ENCODE measurements at regions not wholly inside any gene's neighbourhood (a gene's known extent, or its start where the extent isn't known, plus 50 kb on each side); places are given as distances from the start of the nearest gene placed in this dataset.

- TF ChIP-seq, protein P1, sequence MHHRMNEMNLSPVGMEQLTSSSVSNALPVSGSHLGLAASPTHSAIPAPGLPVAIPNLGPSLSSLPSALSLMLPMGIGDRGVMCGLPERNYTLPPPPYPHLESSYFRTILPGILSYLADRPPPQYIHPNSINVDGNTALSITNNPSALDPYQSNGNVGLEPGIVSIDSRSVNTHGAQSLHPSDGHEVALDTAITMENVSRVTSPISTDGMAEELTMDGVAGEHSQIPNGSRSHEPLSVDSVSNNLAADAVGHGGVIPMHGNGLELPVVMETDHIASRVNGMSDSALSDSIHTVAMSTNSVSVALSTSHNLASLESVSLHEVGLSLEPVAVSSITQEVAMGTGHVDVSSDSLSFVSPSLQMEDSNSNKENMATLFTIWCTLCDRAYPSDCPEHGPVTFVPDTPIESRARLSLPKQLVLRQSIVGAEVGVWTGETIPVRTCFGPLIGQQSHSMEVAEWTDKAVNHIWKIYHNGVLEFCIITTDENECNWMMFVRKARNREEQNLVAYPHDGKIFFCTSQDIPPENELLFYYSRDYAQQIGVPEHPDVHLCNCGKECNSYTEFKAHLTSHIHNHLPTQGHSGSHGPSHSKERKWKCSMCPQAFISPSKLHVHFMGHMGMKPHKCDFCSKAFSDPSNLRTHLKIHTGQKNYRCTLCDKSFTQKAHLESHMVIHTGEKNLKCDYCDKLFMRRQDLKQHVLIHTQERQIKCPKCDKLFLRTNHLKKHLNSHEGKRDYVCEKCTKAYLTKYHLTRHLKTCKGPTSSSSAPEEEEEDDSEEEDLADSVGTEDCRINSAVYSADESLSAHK (tag by site-specific recombination; IDR thresholded peaks at IDR 0.05): no peak
- no peak for TF ChIP-seq SCRT1 (tag by site-specific recombination; IDR thresholded peaks at IDR 0.05; ENCODE audit: borderline replicate concordance)
- no peak for TF ChIP-seq ZNF133 (tag by site-specific recombination; IDR thresholded peaks at IDR 0.05)
- no peak for TF ChIP-seq ZNF302 (tag by site-specific recombination; IDR thresholded peaks at IDR 0.05; ENCODE audit: low read depth)
Measured at GRCh38 chr4:155535802-155536454, 130.7 kb upstream of the GUCY1A1 start (continued).

DNA sequence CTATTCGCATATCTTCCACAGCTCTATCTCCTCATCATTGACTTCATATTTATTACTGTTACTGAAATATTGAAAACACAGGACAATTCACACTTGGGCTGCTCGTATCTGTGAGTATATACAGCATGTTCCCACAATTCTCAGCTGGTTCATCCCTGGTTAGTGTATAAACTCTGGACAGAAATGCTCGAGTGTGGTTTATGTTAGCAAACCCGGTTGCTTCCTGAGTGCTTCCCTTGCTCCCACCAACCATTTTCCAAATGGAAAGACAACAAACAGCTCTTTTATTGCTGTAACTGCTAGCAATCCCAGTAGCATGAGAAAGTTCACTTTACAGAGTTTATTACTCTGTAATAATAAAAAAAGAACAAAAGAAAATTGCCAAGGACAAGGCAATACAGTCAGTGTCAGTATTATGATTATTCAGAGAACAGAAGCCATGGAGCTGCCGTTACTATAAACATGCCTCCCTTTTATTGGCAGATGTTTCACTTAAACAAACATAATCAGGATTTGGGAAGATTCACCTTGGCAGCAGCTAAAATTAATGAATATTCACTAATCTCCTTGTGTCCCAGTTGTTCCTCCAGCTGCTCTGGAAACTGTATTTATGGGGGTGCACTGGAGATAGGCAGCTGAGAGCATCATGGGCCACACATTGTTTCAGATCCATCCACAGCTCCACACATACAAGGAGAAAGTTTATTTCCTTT, 134.1 kb upstream of the GUCY1A1 start:
- H3K9me3 ChIP-seq (ENCODE audit: control insufficient read depth, insufficient read depth, low read depth, low read length): no peaks in the 10 kb centered on the region
- H3K4me3 ChIP-seq (ENCODE audit: low read depth, low read length): no peak overlapping the region
- no peaks in the 10 kb centered on the region for H3K4me1 ChIP-seq (ENCODE audit: control insufficient read depth, insufficient read depth, low read length)
- no peak overlapping the region for H3K27ac ChIP-seq (ENCODE audit: extremely low read depth, low read depth, low read length)
- ChIA-PET CTCF (interaction anchor here (0.5 to 0.6 kb wide), 2 partner anchors 19 to 24 kb away, joined by 3 to 4 read pairs; no protein-coding TSS in a partner anchor), POLR2A (no interaction called here)
- no peaks in the 10 kb centered on the region for H3K36me3 ChIP-seq (ENCODE audit: control insufficient read depth in 2 of 2, insufficient read depth in 1 of 2, low read length in 2 of 2)
- TF ChIP-seq KLF1 (tag by site-specific recombination; IDR thresholded peaks at IDR 0.05): no peak
- no peak for TF ChIP-seq ZNF140 (tag by site-specific recombination; IDR thresholded peaks at IDR 0.05)
- no peak for TF ChIP-seq ZBTB7A (tag by site-specific recombination; IDR thresholded peaks at IDR 0.05; ENCODE audit: low read depth)
- TF ChIP-seq ZFP37 (tag by site-specific recombination; IDR thresholded peaks at IDR 0.05): no peak
- TF ChIP-seq ZNF837 (tag by site-specific recombination; IDR thresholded peaks at IDR 0.05): no peak
- TF ChIP-seq PRDM1 (tag by site-specific recombination; IDR thresholded peaks at IDR 0.05): no peak
- TF ChIP-seq KLF16 (tag by site-specific recombination; IDR thresholded peaks at IDR 0.05): no peak
- TF ChIP-seq ZNF791 (tag by site-specific recombination; IDR thresholded peaks at IDR 0.05): no peak
- TF ChIP-seq ZNF155 (tag by site-specific recombination; IDR thresholded peaks at IDR 0.05): no peak
- no peak for TF ChIP-seq ZNF792 (tag by site-specific recombination; IDR thresholded peaks at IDR 0.05)
- TF ChIP-seq TSHZ1 (tag by site-specific recombination; IDR thresholded peaks at IDR 0.05; ENCODE audit: borderline replicate concordance): no peak
- TF ChIP-seq ZNF133 (tag by site-specific recombination; IDR thresholded peaks at IDR 0.05): no peak

DNA sequence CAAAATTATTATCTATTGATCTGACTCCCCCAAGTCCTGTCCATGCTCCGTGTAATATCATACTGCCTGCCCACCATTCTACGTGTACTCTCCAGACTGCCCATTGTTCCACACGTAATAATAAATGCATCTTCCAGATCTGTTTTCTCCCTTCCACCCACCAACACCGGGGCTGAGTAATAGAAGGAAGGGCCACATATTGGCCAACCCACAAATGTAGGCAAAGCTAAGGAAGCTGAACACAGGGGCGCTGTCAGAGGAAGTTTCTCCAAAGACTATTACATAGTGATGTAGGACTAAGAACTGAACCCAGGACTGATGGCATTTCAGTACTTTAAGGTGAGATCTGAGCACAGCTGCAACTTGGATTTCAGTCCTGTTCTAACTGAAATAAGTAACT, 135.8 kb upstream of the GUCY1A1 start:
- Histone ChIP-seq H3K27ac (ENCODE audit: extremely low read depth, low read depth, low read length) (no peak overlapping the region), H3K4me1 (ENCODE audit: control insufficient read depth, insufficient read depth, low read length) (no peaks in the 10 kb centered on the region), H3K36me3 (ENCODE audit: control insufficient read depth in 2 of 2, insufficient read depth in 1 of 2, low read length in 2 of 2) (no peaks in the 10 kb centered on the region), H3K4me3 (ENCODE audit: low read depth, low read length) (no peak overlapping the region), H3K9me3 (ENCODE audit: control insufficient read depth, insufficient read depth, low read depth, low read length) (no peaks in the 10 kb centered on the region)
- ChIA-PET CTCF (interaction anchor here (1.0 kb wide), 1 partner anchor 256 kb away, joined by 4 read pairs; no protein-coding TSS in a partner anchor), POLR2A (no interaction called here)
- TF ChIP-seq ZNF133 (tag by site-specific recombination; IDR thresholded peaks at IDR 0.05) (no peak), ZNF768 (tag by site-specific recombination; IDR thresholded peaks at IDR 0.05) (no peak), ZNF791 (tag by site-specific recombination; IDR thresholded peaks at IDR 0.05) (no peak), ZNF404 (tag by site-specific recombination; IDR thresholded peaks at IDR 0.05) (no peak), ZNF701 (tag by site-specific recombination; IDR thresholded peaks at IDR 0.05) (no peak), FEZF1 (tag by site-specific recombination; IDR thresholded peaks at IDR 0.05) (no peak), ZNF140 (tag by site-specific recombination; IDR thresholded peaks at IDR 0.05) (no peak), ZNF19 (tag by site-specific recombination; IDR thresholded peaks at IDR 0.05; ENCODE audit: low read depth) (no peak), ZNF677 (tag by site-specific recombination; IDR thresholded peaks at IDR 0.05) (no peak)
- TF ChIP-seq, protein P2, sequence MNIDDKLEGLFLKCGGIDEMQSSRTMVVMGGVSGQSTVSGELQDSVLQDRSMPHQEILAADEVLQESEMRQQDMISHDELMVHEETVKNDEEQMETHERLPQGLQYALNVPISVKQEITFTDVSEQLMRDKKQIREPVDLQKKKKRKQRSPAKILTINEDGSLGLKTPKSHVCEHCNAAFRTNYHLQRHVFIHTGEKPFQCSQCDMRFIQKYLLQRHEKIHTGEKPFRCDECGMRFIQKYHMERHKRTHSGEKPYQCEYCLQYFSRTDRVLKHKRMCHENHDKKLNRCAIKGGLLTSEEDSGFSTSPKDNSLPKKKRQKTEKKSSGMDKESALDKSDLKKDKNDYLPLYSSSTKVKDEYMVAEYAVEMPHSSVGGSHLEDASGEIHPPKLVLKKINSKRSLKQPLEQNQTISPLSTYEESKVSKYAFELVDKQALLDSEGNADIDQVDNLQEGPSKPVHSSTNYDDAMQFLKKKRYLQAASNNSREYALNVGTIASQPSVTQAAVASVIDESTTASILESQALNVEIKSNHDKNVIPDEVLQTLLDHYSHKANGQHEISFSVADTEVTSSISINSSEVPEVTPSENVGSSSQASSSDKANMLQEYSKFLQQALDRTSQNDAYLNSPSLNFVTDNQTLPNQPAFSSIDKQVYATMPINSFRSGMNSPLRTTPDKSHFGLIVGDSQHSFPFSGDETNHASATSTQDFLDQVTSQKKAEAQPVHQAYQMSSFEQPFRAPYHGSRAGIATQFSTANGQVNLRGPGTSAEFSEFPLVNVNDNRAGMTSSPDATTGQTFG (tag by site-specific recombination; IDR thresholded peaks at IDR 0.05; ENCODE audit: borderline replicate concordance): no peak

Measured in HEK293 (cell line).